GM19025 (cell line): ENCODE measurements at regions not wholly inside any gene's neighbourhood (a gene's known extent, or its start where the extent isn't known, plus 50 kb on each side); places are given as distances from the start of the nearest gene placed in this dataset.
A peak's percentile ranks its signal among the peaks of the same experiment; 100 is the strongest.

Experiments used
- ATAC-seq: cut with Tn5 transposase; IDR thresholded peaks from one replicate; pipeline ENCODE4 v1.9.1; 2021; ENCODE audit warnings: mild to moderate bottlenecking, low read depth, moderate library complexity; ENCODE audit not compliant: unreplicated experiment

- no peak for ATAC-seq
Observed at GRCh38 chr11:11178671-11179638, 174.1 kb downstream of the CSNK2A3 start.

DNA sequence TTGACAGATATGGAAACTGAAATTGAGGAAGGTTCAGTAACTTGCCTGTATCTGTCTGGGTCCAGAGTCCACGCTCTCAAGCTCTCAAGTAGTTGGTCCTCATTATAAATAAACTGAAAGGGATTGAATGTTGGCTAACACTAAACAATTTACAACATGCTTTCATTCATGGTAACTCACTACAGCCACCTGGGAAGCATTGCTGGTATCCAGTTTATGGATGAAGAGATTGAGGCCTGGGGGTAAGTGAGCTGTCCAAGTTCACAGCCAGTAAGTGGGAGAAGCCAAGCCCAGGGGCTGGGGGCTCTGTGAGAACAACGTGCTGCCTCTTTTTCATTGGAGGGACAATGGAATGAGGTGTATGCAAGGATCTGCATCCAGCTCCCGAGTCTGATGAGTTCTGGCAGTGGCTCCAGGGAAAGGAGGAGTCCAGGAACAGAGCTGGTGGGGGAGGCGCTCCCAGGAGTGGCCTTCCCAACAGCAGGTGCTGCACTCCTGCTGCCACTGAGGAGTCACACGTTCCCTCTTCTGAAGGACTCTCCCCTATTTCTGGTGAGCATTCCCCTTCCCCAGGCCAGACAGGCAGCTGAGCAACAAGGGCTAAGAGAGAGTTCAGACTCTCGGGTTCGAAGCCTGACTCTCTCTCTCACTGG lies 175.8 kb downstream of the CSNK2A3 start:
- peak; percentile 48 for ATAC-seq

DNA sequence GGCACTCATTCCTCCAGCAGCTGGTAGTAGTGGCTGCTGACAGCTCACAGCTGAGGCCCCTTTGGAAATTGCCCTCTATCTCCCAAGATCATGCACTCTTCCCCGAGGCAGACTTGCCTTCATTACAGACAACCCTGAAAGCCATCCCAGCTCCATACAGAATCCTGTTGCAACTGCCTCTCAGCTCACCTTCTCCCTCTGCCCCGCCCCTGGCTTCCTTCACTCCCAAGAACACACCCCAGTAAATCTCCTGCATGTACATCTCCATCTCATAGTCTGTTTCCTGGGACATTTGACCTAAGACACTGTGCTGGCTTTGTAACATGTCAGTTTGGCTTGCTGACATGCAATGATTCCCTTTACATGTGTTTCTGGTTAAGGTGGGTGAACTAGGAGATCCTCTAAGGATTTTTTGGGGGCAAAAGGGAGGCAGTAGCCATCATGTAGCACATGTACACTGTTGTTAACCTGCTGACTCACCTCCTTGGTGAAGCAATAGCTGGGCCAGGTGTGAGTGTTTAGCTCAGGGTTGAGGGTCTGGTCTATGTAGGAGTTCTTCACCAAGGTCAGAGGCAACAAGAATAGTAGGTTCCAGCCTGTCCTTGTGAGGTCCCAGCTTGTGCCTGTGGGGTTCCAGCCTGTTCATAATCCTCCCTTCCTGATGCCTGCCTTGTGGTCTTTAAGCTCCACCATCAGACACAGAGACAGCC lies 179.6 kb downstream of the CSNK2A3 start:
- ATAC-seq = no peak

DNA sequence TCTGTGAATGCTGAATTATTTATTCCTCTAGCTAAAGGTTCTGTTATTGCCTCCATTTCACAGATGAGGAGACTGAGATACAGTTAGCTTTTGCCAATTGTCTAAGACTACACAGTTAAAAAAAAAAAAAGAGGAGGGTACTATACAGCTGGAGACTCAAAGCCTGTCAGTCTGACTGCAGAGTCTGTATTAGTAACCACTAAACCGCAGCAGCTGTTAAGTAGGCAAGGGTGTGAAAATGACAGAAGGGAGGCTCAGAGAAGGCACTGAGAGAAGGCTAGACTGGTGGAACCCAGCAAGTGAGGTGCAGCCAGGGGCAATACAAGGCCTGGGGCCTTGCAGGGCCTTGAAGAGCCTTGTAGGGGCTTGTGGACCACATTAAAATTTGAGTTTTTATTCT lies 181.2 kb downstream of the CSNK2A3 start:
- peak; percentile 97 for ATAC-seq

GRCh38 chr11:11171285-11171684 lies 181.8 kb downstream of the CSNK2A3 start:
- no peak for ATAC-seq

DNA sequence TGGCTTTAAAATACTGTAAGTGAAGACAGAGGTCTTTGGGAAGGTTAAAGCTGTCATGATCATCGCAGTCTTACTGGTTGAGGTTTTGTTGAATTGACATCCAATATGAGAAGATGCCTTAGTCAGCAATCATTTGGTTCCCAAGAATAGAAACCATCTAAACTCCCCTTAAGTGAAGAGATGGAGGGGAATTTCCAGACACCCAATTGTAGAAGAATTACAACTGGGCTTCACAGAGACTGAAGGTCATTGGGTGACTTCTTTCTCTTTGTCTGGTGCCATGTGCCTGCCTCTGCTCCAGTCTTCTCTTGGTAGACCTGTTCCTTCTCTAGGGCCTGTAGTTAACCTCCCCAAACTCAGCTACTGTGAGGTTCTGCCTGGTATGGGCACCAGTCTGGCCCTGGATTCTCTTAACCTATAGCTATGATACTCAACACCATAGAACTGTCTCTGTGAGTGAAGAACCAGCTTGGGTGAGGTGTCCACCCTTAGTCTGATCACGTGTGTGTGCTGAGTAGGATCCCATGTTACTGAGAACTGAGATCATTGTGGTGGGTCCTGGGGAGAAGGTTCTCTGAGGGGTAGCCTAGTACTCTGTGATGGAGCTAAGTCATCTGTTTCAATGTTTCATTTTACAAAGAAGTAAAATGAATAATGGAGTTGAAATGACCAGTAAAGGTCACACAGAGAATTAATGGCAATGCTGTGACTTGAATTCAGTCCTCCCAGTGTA lies 182.5 kb downstream of the CSNK2A3 start:
- no peak for ATAC-seq

- ATAC-seq = no peak
Observed at GRCh38 chr11:11169715-11170351, 183.2 kb downstream of the CSNK2A3 start.

DNA sequence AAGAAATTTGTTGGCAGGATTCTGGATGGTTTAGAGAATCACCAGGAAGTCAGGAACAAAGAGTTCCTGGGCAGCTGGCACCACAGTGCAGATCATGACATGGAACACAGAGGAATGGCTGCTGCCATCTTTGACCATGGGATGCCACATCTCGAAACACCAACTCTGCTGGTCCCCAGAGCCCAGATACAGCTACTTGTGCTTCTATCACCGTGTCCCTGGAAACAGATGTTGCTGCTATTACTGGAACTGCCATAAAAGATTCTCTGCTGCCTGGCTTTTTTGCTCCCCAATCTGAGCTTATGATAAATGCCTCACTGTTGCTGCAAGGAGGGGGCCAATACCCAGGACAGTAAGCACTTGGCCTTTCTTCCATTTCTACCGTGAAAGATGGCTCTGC lies 185.2 kb downstream of the CSNK2A3 start:
- ATAC-seq = no peak

- ATAC-seq = no peak
Observed at GRCh38 chr11:11164334-11164690, 188.7 kb downstream of the CSNK2A3 start.

- ATAC-seq = no peak
Observed at GRCh38 chr11:11163669-11164333, 189.2 kb downstream of the CSNK2A3 start.

- ATAC-seq = no peak
Observed at GRCh38 chr11:11163236-11163635, 189.8 kb downstream of the CSNK2A3 start.

GRCh38 chr11:11157185-11157584 lies 195.9 kb downstream of the CSNK2A3 start:
- no peak for ATAC-seq

DNA sequence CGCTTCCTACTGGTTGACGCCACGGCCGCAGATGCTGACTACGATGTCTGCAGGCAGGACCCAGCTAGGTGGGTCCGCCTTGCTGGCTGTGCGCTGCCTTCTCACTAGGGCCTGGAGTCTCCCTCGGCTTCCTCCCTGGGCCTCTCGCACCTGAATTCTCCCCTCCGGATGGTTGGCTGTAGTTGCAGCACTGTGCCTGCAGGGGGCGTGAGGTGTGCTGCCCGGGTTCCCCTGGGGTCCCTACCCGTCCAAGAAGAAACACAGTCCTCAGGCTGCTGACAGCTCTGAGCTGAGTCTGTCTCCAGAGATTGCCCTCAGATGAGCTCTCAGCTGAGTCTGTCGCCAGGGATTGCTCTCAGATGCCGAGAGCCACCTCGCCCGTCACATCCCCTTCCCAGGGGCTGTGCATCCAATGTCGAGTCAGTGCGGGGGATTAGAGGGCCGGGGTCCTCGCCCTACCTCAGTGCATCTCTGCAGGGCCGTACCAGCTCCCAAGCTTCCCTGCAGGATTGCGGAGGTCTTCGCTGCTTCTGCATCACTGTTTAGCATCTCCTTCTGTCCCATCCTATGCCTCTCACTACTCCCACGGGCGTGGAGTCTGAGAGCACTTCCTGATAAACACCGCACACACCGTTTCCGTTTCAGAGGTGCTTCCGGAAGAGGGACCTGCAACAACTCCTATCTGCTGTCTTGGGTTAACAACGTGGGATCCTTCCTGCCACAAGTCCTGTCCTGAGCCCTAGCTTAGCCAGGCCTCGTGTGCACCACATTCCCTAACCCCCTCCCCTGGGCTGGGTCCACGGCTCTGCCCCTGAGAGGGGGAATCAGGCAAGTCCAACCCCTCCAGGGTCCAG lies 196.9 kb downstream of the CSNK2A3 start:
- ATAC-seq = peak; percentile 69

GRCh38 chr11:11152877-11153276 lies 200.2 kb downstream of the CSNK2A3 start:
- ATAC-seq = no peak

- ATAC-seq = no peak
Observed at GRCh38 chr11:11149671-11150459, 203.2 kb downstream of the CSNK2A3 start.

GRCh38 chr11:11148596-11148995 lies 204.5 kb downstream of the CSNK2A3 start:
- no peak for ATAC-seq

DNA sequence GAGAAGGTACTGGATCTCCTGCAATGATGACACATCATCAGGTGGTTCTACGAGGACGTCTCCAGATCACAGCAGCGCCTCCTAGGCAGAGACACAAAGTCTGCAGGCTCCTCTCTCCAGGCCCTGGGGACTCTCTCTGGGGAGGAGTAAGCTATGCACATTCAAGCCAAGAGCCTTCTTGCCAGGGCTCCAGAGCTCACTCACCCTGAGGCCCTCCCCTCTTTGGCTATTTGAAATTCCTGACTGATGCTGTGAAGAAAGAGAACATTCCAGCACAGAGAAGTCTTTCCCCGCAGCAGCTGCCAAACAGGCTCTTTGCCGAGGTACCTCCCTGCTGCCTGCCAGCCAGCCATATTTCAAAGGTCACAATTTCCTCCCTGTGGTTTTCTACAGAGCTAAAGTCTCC lies 204.9 kb downstream of the CSNK2A3 start:
- no peak for ATAC-seq

DNA sequence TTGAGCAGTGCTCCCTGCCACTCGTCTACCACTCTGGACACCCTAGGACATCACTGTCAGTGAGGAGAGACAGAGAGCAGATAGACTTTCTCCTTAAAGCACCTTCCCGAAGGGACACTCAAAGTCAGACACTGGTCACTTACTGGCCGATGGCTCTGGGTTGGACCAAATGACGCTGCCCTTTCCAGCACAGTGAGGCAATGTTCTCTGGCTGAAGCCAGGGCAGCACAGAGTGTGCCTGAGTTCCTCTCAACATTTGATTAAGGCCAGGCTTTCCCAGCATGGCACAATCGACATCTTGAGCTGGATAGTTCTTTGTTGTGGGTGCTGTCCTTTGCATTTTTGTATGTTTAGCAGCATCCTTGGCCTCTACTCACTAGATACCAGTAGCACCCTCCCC lies 206.2 kb downstream of the CSNK2A3 start:
- no peak for ATAC-seq
